SU-DHL-6 (cell line): ENCODE measurements at regions not wholly inside any gene's neighbourhood (a gene's known extent, or its start where the extent isn't known, plus 50 kb on each side); places are given as distances from the start of the nearest gene placed in this dataset.

Source experiments
- H2AFZ ChIP-seq: fragments of 200-600 bp; sonication (generic); 2 replicates; pipeline ENCODE4 v1.6.1; 2014; ENCODE audit warnings: low read depth, mild to moderate bottlenecking, moderate library complexity, mixed read lengths, antibody characterized with exemption, low read length; ENCODE audit not compliant: severe bottlenecking
- H3F3A ChIP-seq: fragments of 200-600 bp; shearing (Covaris generic); 2 replicates; pipeline ENCODE4 v1.6.0; 2016; ENCODE audit warnings: antibody characterized with exemption, mild to moderate bottlenecking; ENCODE audit not compliant: insufficient read depth
- H3K27ac ChIP-seq: fragments of 200-600 bp; sonication (generic); 2 replicates; pipeline ENCODE4 v1.5.1; 2016; ENCODE audit warnings: low read depth, mild to moderate bottlenecking, low read length, moderate library complexity, mixed read lengths
- H3K27me3 ChIP-seq: fragments of 200-600 bp; sonication (generic), shearing (Covaris generic); 2 replicates; pipeline ENCODE4 v1.6.0; 2014; ENCODE audit warnings: mild to moderate bottlenecking, low read length
- H3K36me3 ChIP-seq: fragments of 200-600 bp; sonication (generic); 2 replicates; pipeline ENCODE4 v1.6.1; 2014; ENCODE audit warnings: mild to moderate bottlenecking, low read length, mixed read lengths
- H3K4me2 ChIP-seq: fragments of 300-600, 200-600 bp; shearing (Covaris generic), sonication (generic); 2 replicates; pipeline ENCODE4 v1.6.0; 2014; ENCODE audit warnings: low read length, low read depth, mild to moderate bottlenecking; ENCODE audit not compliant: poor library complexity, severe bottlenecking
- H3K4me3 ChIP-seq: fragments of 200-600 bp; sonication (generic); 2 replicates; pipeline ENCODE4 v1.5.1; 2014; ENCODE audit warnings: antibody characterized with exemption, low read length, mild to moderate bottlenecking, mixed read lengths; ENCODE audit not compliant: insufficient read depth, poor library complexity, severe bottlenecking
- H3K79me2 ChIP-seq: fragments of 200-600 bp; sonication (generic); 2 replicates; pipeline ENCODE4 v1.6.1; 2014; ENCODE audit warnings: mild to moderate bottlenecking, low read length, moderate library complexity; ENCODE audit not compliant: insufficient read depth
- H3K9ac ChIP-seq: fragments of 200-600 bp; sonication (generic); 2 replicates; pipeline ENCODE4 v1.7.0; 2014; ENCODE audit warnings: mild to moderate bottlenecking, low read length
- H3K9me2 ChIP-seq: fragments of 200-600 bp; sonication (generic); replicated peaks from 2 replicates; pipeline ENCODE4 v1.6.1; 2014; ENCODE audit warnings: low read length; ENCODE audit not compliant: insufficient read depth
- H3K9me3 ChIP-seq: fragments of 200-600 bp; sonication (generic); 2 replicates; pipeline ENCODE4 v1.6.1; 2014; ENCODE audit warnings: low read length, mixed read lengths; ENCODE audit not compliant: insufficient read depth
- H4K20me1 ChIP-seq: fragments of 200-600 bp; sonication (generic); 2 replicates; pipeline ENCODE4 v1.6.1; 2014; ENCODE audit warnings: low read depth, mild to moderate bottlenecking, antibody characterized with exemption, low read length, moderate library complexity, mixed read lengths
- CTCF ChIP-seq: fragments of 200-600 bp; sonication (generic); IDR thresholded peaks from one replicate; pipeline ENCODE4 v1.5.1; 2017; ENCODE audit warnings: antibody characterized with exemption, mild to moderate bottlenecking, low read length, moderate library complexity; ENCODE audit not compliant: insufficient read depth, poor library complexity, severe bottlenecking
- EZH2phosphoT487 ChIP-seq: fragments of 200-600 bp; sonication (generic), shearing (Covaris generic); conservative IDR thresholded peaks from 2 replicates; pipeline ENCODE4 v1.6.1; 2018; ENCODE audit warnings: mild to moderate bottlenecking, antibody characterized with exemption, low read length, moderate library complexity, mixed read lengths

DNA sequence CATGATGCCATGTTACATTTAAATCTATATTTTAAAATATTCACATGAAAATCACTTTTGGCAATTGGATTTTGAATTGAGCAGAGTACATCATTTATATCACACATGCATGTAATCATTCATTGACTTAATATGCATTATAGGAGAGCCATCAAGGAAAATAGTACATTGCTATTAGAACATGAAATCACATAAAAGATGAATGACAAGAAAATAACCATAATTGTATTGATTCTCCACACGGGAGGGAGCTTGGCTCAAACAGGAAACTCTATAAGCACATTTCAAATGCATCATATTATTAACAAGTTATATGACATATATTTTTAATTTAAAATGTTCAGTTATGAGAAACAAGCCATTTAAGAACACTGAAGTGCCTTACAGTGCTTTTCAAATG lies 208.6 kb upstream of the PRR20A start:
- TF ChIP-seq CTCF (no peak), EZH2phosphoT487 (no peak)
- H2AFZ ChIP-seq, result no peak overlapping the region
- no peak overlapping the region for H3K4me2 ChIP-seq
- no peaks in the 10 kb centered on the region for H3K9me2 ChIP-seq
- no peak overlapping the region for H3K4me3 ChIP-seq
- H3K9me3 ChIP-seq, result no peaks in the 10 kb centered on the region
- H3K9ac ChIP-seq, result no peak overlapping the region
- no peaks in the 10 kb centered on the region for H3F3A ChIP-seq
- H3K79me2 ChIP-seq, result no peaks in the 10 kb centered on the region
- H3K27ac ChIP-seq, result no peak overlapping the region
- no peaks in the 10 kb centered on the region for H3K27me3 ChIP-seq
- H3K36me3 ChIP-seq, result no peaks in the 10 kb centered on the region
- H4K20me1 ChIP-seq, result no peaks in the 10 kb centered on the region

- H3K27me3 ChIP-seq, result no peaks in the 10 kb centered on the region
- H3K27ac ChIP-seq, result no peak overlapping the region
- H3K36me3 ChIP-seq, result no peaks in the 10 kb centered on the region
- no peak overlapping the region for H3K9ac ChIP-seq
- no peaks in the 10 kb centered on the region for H3F3A ChIP-seq
- H3K9me3 ChIP-seq, result no peaks in the 10 kb centered on the region
- no peaks in the 10 kb centered on the region for H3K9me2 ChIP-seq
- no peak overlapping the region for H3K4me2 ChIP-seq
- TF ChIP-seq CTCF, result no peak
- TF ChIP-seq EZH2phosphoT487, result no peak
- no peak overlapping the region for H2AFZ ChIP-seq
- H4K20me1 ChIP-seq, result no peaks in the 10 kb centered on the region
- H3K4me3 ChIP-seq, result no peak overlapping the region
- no peaks in the 10 kb centered on the region for H3K79me2 ChIP-seq
Observed at GRCh38 chr13:56953965-56954364, 186.8 kb upstream of the PRR20A start.

GRCh38 chr13:56975647-56976046 lies 165.1 kb upstream of the PRR20A start:
- no peaks in the 10 kb centered on the region for H3K27me3 ChIP-seq
- H2AFZ ChIP-seq, result no peak overlapping the region
- no peaks in the 10 kb centered on the region for H3K79me2 ChIP-seq
- H3K36me3 ChIP-seq, result no peaks in the 10 kb centered on the region
- H3K9ac ChIP-seq, result no peak overlapping the region
- no peak overlapping the region for H3K4me2 ChIP-seq
- no peak overlapping the region for H3K27ac ChIP-seq
- H3K9me2 ChIP-seq, result no peaks in the 10 kb centered on the region
- H3K4me3 ChIP-seq, result no peak overlapping the region
- no peaks in the 10 kb centered on the region for H3F3A ChIP-seq
- TF ChIP-seq CTCF, result no peak
- TF ChIP-seq EZH2phosphoT487, result no peak
- H4K20me1 ChIP-seq, result no peaks in the 10 kb centered on the region
- H3K9me3 ChIP-seq, result 0 out of 2 replicates have a peak, but pooled peaks cover 4% of the 10 kb centered on the region
